Daoy (cell line): ENCODE measurements at regions not wholly inside any gene's neighbourhood (a gene's known extent, or its start where the extent isn't known, plus 50 kb on each side); places are given as distances from the start of the nearest gene placed in this dataset.

Experiments
- DNase-seq: peaks from one replicate; pipeline ENCODE4 v3.0.0-alpha.2; 2015; ENCODE audit warnings: low read depth

DNA sequence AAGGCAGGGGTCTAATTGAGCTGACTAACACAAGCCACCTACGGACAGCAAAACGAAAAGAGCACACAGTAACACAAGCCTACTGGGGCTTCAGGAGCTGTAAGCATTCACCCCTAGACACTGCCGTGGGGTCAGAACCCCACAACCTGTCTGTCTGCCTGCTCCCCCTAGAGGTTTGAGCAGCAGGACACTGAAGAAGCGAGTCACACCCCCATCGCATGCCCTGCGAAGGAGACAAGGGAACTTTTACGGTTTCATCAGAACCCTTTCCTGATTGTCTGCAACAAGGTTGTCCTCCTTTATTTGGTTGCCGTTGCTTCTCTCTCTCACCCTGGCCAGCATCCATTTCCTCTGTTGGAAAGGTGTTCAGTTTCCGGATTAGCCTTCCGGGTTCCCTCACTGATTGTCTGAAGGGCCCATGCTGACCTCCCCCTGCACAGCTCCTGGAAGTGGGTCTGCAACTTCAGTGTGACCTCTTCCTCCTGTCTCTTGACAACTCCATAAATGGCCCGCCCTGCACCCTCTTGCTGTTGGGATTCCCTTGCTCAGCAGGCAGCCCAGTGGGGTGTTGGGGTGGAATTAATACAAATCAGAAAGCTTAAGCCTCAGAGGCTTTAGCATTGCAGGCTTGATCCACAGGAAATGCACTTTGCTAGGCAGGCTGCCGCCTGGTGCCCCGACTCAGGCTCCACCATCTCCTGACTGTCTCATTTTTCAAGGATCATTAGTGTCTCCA is 258.9 kb upstream of the TLE4 start:
- DNase-seq: no peak

DNA sequence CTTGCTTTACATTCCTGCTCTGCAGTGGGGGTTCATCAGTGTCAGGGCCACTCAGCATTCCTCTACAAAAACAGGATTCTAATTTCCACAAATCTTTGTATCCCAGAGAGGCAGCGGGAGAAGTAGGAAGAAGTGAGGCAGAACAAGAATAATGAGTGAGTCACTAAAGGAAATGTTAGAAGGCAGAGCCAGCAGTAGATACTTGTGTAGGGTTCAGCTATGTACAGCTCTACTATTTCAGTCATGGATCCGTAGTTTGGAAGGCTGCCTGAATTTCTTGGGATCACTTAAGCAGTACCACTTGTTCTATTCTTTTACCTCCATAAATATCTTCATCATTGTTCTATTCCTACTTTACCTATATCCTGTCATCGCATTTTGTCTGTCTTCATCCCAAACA is 246.3 kb upstream of the TLE4 start:
- no peak for DNase-seq

DNA sequence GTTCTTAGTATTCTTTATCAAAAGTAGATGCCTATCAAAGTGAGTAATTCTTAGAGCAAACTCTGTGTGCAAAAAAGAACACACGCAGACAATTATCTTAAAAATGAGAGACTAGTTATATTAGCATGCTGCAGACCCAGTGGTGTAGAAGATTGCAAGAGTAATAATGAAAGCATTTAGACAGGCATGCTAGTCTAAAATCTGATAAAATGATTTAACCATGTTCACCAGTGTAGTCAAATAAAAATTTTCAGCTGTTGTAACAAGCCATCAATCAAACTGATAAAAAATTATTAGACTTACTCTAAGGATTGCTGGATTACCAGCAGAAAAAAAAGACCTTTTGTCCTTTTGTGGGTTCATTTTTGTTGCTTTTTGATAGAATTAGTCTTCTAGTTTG is 241.9 kb upstream of the TLE4 start:
- no peak for DNase-seq

DNA sequence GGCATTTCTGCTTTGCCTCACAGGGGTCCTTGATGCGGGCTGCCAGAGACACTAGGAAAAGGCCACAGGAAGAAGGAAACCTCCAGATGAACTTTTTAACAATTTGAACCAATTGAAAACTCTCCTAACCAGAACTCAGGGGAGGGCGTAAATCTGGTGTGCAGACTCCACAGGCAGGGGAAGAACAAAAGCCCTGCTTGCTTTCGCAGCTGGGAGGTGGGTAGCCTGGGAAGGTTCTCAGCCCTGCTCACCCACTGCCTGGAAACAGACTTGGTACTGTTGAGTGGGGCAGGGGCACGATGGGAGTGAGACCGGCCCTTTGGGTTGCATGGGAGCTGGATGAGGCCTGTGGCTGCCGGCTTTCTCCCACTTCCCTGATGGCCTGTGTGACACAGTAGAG is 237.8 kb upstream of the TLE4 start:
- no peak for DNase-seq

DNA sequence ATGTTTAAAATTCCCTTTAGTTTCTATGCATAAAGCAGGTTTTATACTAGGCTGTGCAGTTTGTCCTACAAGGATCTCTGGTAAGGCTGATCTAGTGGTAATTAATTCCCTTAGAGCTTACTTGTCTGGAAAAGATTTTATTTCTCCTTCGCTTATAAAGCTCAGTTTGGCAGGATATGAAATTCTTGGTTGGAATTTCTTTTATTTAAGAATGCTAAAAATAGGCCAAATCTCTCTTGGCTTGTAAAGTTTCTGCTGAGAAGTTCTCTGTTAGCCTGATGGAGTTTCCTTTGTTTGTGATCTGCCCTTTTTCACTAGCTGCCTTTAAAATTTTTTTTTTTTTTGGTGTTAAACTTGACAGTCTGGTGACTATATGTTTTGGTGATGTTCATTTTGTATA is 237.1 kb upstream of the TLE4 start:
- DNase-seq: no peak

DNA sequence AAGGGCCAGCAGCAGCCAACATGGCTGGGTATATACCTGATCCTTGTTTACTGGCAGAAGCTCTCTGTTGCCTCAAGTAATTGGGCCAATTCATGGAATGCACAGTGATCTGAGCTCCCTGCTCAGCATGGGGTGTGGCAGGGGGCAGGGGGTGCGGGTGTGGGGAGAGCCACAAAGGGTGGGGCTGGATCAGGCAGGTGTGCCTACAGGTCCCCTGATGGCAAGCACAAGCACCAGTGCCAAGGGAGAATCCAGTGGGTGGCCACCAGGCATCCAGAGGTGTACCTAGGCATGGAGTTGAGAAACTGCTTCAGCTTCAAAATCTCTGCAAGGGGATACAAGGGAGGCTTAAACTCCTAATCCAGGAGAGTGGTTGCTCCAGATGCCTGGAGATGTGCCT is 235.8 kb upstream of the TLE4 start:
- no peak for DNase-seq

DNA sequence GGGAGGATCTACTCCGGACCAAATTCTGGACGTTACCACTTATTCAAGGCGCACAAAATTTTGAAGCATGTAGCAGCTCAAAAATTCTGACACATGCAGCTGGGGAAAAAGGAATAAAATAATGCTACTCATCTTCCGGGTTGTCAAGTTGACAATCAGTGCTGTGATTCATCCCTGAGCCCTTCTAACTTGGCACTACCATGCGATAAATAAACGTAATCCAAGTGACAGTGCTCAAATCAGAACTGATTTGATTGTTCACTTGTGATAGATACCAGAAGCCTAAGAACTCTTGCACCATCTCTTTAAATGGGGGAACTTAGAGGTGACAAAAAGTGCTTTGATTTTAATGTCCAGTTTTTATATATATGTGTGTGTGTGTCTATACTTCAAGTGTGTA is 230.2 kb upstream of the TLE4 start:
- no peak for DNase-seq

DNA sequence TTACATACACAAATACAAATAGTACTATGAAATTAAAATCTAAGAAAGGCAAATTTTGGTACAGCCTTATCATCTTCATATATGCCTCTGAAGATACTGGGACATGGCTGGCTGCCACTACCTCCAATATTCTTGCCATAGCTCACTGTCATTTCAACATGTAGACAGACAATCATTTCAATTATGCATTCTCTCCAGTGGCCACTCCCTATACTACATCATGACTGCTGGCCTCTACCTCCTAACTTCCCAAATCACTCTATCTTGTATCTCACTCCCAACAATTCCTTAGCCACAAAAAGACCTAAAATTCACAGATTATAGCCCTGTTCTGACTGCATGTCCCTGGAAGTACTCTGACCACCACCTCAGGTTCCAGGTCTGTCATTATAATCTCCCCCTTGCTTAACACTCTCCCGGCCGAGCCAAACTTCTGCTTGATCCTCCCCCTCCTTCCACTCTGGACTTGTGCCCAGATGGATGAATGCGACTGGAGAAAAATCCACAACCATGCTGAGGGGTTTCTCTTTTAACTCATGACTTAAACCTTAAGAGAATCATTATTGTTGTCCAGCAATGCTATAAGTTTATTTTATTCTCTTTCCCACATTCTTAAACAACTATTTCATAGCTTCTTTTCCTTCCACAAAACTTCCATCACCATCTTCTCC is 225.3 kb upstream of the TLE4 start:
- DNase-seq: no peak

DNA sequence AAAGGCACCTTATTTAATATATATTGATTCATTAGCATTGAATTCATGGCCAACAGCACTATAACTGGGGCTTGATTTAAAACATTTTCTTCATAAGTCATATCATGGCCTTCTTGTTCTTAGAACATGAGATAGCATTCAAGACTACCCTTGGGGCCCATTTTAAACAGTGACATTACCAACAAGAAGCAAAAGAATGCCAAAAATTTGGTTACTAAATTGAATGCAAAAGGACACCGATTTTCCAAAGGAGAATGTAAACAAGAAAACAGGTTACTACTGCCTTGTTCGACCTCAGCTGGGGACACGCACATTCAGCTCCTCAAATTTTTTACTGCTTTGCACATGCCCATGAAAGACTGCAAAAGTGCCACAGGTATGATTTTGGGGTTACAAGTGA is 219.4 kb upstream of the TLE4 start:
- DNase-seq: no peak

DNA sequence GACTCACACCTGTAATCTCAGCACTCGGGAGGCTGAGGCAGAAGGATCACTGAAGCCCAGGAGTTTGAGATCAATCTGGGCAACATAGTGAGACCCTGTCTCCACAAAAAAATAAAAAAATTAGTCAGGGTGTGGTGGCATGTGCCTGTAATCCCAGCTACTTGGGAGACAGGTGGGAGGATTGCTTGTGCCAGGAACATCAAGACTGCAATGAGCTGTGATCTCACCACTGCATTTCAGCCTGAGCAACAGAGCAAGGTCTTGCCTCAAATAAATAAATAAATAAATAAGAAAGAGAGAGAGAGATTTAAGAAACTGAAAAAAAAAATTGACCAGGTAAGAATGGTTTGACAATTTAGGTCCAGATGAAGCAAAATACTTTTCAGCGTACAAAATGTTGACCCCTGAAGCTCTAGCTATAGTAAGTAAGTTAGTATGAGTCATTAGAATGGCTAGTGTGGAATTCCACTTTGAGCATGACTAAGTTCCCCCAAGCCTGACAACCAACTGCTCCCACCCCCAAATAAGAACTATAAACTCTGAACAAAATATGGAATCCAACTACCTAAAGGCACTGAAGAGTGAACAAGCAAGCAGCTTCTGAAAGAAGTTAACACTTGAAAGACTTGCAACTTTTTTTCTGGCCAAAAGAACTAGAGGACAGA is 217.8 kb upstream of the TLE4 start:
- peak; percentile 57 for DNase-seq

DNA sequence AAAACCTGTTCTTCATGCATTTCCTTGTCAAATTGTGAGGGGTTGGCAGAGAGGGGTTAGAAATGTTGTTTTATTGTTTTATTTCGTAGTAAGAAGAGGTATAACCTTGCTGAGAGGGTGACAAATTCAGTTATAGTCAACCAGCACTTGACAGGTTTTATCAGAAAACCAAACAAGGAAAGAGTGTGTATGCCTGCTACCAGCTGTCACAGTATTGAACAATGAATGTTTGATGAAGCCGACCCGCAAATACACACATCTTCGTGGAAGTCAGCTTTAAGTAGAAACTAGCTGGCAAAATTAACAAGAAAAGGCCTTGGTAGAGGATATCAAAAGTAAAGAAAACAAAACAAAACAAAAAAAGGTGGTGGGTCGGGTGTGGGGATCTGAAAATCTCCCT is 214.6 kb upstream of the TLE4 start:
- no peak for DNase-seq

DNA sequence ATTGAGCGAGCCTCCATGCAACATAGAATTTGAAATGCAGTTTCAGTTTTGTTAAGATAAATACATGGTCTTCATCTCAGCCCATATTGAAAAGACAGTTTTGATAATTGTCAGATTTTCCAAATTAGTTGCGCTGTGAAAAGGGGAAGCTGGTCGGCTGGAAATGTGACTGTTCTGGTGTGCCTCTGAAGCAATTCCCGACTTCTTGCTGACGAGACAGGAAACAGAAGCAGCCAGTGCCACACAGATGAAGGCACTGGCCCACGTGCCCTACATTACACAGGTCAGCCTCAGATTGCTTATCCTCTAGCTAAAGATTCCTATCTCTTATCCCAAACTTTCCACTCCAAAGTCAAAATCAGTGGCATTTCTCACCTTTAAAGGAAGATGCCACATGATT is 214.1 kb upstream of the TLE4 start:
- DNase-seq: no peak

DNA sequence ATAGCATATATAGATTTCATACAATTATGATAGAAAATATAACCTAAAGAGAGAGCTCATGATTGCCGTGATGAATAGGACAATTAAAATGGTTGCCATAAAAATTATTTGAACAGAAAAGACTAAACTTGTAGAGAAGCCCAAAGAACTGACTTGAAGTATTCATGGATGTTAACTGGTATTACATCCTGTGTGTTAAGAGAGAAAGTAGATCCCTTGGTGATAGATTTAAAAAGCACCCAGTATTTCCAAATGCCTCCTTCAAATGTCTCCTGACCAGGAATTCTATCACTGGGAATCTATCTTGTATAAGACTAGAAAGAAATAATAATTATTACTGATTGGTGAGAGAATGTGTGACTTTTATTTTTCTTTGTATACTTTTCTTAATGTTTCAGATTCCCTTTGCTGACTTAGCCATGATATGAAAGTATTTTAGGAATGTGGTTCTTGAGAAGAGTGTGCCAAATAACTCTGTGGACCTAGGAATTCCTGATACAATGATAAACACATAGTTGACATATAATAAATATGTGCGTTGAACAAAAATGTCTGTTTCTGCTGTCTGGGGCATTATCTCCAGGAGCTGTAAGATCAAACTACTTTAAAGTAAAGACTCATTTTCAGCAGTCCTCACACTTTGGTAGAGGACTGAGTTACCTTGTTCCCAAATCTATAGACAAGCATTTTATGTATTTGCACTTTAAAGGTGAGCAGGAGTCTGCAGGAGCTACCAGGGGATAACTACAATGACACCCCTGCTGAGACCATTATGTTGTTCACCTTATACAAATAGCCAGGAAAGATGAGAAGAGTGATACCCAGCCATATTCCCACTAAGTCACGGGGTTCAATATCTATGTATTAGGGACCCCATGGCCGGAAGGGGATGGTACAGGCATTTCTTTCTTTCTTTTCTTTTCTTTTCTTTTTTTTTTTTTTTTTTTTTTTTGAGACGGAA is 211.1 kb upstream of the TLE4 start:
- DNase-seq: no peak

DNA sequence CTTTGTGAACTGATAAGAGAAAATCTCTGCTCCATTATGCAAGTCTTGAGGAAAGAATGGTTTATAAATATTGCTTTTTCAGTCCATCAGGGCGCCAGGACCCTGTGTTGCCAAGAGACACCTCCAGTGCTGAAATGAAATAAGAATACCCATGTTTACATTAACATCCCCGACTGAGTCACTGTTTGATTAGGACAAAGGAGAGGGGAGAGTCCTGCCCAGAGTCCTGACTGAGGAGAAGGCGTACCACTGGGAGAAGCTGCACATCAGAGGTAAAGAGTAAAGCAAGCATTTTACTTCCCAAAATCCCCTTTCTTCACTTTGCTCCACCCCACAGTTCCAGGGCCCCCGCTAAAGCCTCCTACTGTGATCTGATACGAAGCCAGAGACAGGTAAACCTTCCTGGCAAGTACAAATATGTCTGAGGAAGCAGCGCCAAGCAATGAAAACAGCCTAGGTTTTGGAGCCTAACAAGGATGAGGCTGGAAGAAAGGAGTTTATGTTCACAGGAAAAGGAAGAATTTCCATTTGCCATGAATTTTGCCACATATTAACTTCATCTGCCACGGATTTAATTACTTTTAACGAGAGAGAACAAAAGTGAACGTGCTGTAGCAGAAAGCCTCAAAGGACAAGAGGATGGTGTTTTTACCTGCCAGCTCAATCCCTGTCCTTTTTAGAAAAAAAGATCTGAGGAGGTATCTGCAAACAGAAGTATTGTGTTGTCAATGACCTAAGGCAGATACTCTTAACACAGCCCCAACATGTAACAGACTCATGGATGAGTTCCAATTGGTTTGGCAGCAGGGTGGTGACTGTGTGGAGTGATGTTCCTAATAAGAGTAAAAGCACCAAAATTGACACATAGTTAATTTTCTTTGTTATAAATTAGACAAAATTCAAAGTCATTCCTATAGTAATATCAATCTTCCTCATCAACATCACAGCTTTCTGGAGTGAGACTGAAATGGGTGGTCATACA is 209.4 kb upstream of the TLE4 start:
- DNase-seq: peak; percentile 56

DNA sequence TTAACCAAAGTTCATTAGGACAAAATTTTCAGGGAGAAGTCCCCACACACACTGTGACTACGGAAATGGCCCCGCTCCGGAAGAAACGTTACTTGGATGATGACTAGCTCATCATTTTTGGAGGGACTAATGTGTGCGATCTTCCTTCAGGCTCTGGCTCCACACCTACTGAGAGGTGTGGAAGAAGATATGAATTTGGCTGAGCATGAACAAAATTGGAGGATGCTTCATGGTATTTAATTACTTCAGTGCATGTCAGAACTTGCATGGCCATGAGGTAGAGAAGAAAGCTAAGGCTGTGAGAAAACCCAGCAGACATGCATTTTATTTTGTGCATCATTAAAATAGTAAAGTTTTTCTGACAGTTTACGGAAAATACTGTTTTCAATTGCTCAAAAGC is 202.1 kb upstream of the TLE4 start:
- DNase-seq: no peak

DNA sequence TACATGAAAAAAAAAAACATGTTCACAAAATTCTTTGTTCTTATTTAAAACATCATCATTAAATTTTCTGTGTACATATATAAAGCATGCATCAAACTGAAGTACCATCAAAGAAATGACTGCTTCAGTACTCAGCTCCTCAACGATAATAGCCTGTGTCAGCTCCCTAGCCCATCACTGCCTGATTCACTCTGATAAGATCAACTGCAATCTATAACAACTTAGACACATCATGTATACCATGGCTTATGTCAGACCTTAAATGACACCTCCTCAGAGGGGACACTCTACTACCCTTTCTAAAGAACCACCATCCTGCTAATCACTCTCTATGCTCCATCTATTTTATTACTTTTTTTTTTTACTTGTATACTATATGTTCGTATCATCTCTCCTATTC is 200.5 kb upstream of the TLE4 start:
- no peak for DNase-seq

DNA sequence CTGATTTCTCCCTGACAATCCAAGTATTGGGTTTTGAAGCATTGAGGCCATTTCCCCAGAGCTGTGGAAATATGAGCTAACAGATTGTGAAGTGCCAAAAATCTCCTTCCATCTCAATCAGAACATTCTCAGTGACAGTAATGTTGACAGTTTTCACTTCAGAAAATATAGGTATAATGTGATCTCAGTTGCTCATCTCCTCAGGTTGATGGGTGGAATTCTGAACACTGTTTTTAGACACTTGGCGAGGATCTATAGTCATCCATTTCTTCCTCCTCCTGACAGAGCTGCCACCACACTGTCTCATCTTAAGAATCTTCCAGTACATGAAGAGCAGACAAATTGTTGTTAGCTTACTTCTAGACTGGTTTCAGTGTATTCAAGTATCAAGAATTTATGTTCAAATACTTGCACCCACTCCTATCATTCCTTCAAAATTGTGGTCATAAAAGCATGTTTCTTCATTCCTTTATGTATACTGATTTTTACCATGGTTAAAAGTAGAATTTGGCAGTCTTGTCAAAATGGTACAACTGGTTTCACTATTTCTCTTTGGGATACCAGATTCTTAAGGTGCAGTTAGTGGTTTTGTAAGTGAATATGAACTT is 199.7 kb upstream of the TLE4 start:
- DNase-seq: no peak

DNA sequence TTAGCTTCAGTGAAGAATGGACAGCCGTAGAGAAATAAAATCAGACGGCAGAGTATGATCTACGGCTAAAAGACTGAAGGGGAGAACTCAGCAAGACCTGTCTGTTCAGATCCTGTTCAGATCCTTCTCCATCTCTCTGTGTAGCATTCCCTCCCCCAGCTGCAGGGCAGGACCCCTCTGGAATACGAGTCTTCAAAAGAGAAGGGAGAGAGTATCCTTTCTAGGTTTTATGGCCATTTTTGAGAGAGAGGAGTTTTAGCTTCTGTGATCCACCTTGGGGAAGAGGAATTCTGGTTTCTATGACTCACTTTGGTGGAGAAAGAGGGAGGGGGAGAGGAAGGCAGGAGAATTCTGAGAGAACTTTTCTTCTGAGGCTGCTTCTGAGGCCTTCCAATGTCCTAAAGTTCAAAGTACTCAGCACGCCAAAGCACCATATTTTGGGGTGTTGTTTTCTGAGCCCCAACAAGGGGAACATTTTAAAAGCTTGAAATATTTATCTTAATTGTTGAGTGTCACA is 194.4 kb upstream of the TLE4 start:
- DNase-seq: no peak

DNA sequence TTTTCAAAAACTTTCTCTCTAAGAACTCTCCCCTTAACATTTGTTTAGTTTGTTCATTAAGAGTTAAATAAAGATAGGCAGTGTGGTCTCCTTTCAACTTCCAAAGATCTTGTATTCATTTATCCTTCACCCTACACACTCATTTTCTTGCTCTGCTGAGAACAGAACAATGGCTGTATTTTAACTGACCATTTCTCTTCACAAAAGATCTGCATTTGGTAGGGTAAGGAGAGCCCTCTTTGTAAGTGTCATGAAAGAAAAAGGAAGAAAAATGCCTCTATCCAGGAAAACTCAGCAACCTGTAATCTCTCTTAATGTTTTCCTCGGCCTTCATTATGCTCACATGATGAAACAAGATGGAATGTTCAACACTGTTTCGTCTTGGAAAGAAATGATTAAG is 193.7 kb upstream of the TLE4 start:
- DNase-seq: no peak

DNA sequence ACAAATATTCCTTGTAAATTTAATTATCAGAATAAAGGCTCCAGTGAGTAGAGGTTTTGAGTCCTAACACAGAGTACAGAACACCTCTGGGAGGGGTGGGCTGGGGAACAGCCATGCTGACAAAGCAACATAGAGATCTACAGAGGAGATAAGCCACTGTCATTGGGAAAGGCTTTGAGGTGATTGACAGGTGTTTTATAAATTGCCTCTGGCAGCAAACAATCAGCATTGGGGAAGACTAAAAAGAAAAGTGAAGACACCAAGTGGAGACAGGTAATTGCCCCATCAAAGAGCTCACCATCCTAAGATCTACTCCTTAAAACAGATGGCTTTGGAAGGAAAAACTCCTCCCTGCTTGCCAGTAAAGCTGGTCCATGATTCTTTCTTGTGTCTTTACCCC is 189.7 kb upstream of the TLE4 start:
- no peak for DNase-seq
